H9 (cell line): ENCODE measurements at regions not wholly inside any gene's neighbourhood (a gene's known extent, or its start where the extent isn't known, plus 50 kb on each side); places are given as distances from the start of the nearest gene placed in this dataset.

Source experiments
- DNase-seq: peaks from one replicate; pipeline ENCODE4 v3.0.0-alpha.2; 2017
- H2AFZ ChIP-seq: one replicate; pipeline ENCODE4 v1.6.1; 2013; ENCODE audit warnings: mild to moderate bottlenecking, low read length, control low read depth, moderate library complexity
- H2AK5ac ChIP-seq: 2 replicates; pipeline ENCODE4 v1.6.1; 2013; ENCODE audit warnings: low read length, control low read depth, mixed read lengths; ENCODE audit not compliant: insufficient read length
- H2BK120ac ChIP-seq: one replicate; pipeline ENCODE4 v1.6.1; 2013; ENCODE audit warnings: low read depth, mild to moderate bottlenecking, low read length, control low read depth, inconsistent platforms; ENCODE audit not compliant: poor library complexity, severe bottlenecking
- H2BK12ac ChIP-seq: 2 replicates; pipeline ENCODE4 v1.6.1; 2013; ENCODE audit warnings: low read length, control low read depth, mixed read lengths, low read depth; ENCODE audit not compliant: insufficient read length
- H2BK15ac ChIP-seq: 2 replicates; pipeline ENCODE4 v1.6.1; 2013; ENCODE audit warnings: low read depth, low read length, control low read depth
- H2BK20ac ChIP-seq: one replicate; pipeline ENCODE4 v1.6.1; 2013; ENCODE audit warnings: low read depth, mild to moderate bottlenecking, low read length, control low read depth, inconsistent platforms; ENCODE audit not compliant: poor library complexity, severe bottlenecking
- H2BK5ac ChIP-seq: 2 replicates; pipeline ENCODE4 v1.6.1; 2013; ENCODE audit warnings: low read length, control low read depth, mixed read lengths; ENCODE audit not compliant: insufficient read length
- H3K14ac ChIP-seq: 2 replicates; pipeline ENCODE4 v1.6.1; 2013; ENCODE audit warnings: low read length, control low read depth; ENCODE audit not compliant: insufficient read depth
- H3K18ac ChIP-seq: 2 replicates; pipeline ENCODE4 v1.6.1; 2013; ENCODE audit warnings: low read depth, mild to moderate bottlenecking, mixed read lengths, low read length, control low read depth; ENCODE audit not compliant: insufficient read length
- H3K23ac ChIP-seq: 2 replicates; pipeline ENCODE4 v1.6.1; 2013; ENCODE audit warnings: low read length, control low read depth, mixed read lengths, low read depth; ENCODE audit not compliant: insufficient read length
- H3K23me2 ChIP-seq: 2 replicates; pipeline ENCODE4 v1.6.1; 2013; ENCODE audit warnings: low read depth, mild to moderate bottlenecking, mixed read lengths, low read length, control low read depth; ENCODE audit not compliant: insufficient read length, poor library complexity, severe bottlenecking
- H3K27ac ChIP-seq: 2 replicates; pipeline ENCODE4 v1.5.1; 2013; ENCODE audit warnings: low read length, control low read depth, mixed read lengths, low read depth; ENCODE audit not compliant: insufficient read length
- H3K27me3 ChIP-seq: 2 replicates; pipeline ENCODE4 v1.6.1; 2013; ENCODE audit warnings: low read length, control low read depth, inconsistent platforms; ENCODE audit not compliant: insufficient read depth
- H3K4ac ChIP-seq: 2 replicates; pipeline ENCODE4 v1.6.1; 2013; ENCODE audit warnings: low read depth, mild to moderate bottlenecking, control low read depth, inconsistent platforms, low read length, moderate library complexity
- H3K4me1 ChIP-seq: 2 replicates; pipeline ENCODE4 v1.6.1; 2013; ENCODE audit warnings: low read length, control low read depth, inconsistent platforms; ENCODE audit not compliant: insufficient read depth
- H3K4me2 ChIP-seq: 2 replicates; pipeline ENCODE4 v1.6.1; 2013; ENCODE audit warnings: low read length, control low read depth, mixed read lengths; ENCODE audit not compliant: insufficient read length, insufficient read depth
- H3K56ac ChIP-seq: 2 replicates; pipeline ENCODE4 v1.6.1; 2013; ENCODE audit warnings: low read depth, mild to moderate bottlenecking, mixed read lengths, low read length, control low read depth; ENCODE audit not compliant: insufficient read length
- H3K79me1 ChIP-seq: 2 replicates; pipeline ENCODE4 v1.6.1; 2013; ENCODE audit warnings: low read depth, mild to moderate bottlenecking, moderate library complexity, low read length, control low read depth, inconsistent platforms; ENCODE audit not compliant: insufficient read depth, poor library complexity, severe bottlenecking
- H3K79me2 ChIP-seq: 2 replicates; pipeline ENCODE4 v1.6.1; 2013; ENCODE audit warnings: low read length, control low read depth, inconsistent platforms; ENCODE audit not compliant: insufficient read depth
- H3K9ac ChIP-seq: 2 replicates; pipeline ENCODE4 v1.6.1; 2013; ENCODE audit warnings: low read length, control low read depth, mixed read lengths; ENCODE audit not compliant: insufficient read length; ENCODE audit errors: extremely low read depth
- H3K9me3 ChIP-seq: one replicate; pipeline ENCODE4 v1.6.1; 2013; ENCODE audit warnings: low read depth, low read length, inconsistent platforms; ENCODE audit not compliant: control insufficient read depth
- H3T11ph ChIP-seq: one replicate; pipeline ENCODE4 v1.6.1; 2013; ENCODE audit warnings: mild to moderate bottlenecking, low read length, control low read depth, inconsistent platforms
- H4K20me1 ChIP-seq: one replicate; pipeline ENCODE4 v1.6.1; 2013; ENCODE audit not compliant: control insufficient read depth, insufficient read length, insufficient read depth
- H4K5ac ChIP-seq: 2 replicates; pipeline ENCODE4 v1.6.1; 2013; ENCODE audit warnings: low read depth, mild to moderate bottlenecking, mixed read lengths, low read length, control low read depth; ENCODE audit not compliant: insufficient read length
- H4K8ac ChIP-seq: replicated peaks from 2 replicates; pipeline ENCODE4 v1.6.1; 2013; ENCODE audit warnings: low read length, control low read depth, mixed read lengths, low read depth; ENCODE audit not compliant: insufficient read length
- H4K91ac ChIP-seq: 2 replicates; pipeline ENCODE4 v1.6.1; 2013; ENCODE audit warnings: low read depth, mild to moderate bottlenecking, moderate library complexity, mixed read lengths, low read length, control low read depth; ENCODE audit not compliant: insufficient read length
- H3K27ac Mint-ChIP-seq, 3 experiments: 2 replicates in 2 of 3; 3 replicates in 1 of 3; pipeline ENCODE4 v1.8.0; 2020 to 2021; ENCODE audit warnings: mixed read lengths in 3 of 3, mild to moderate bottlenecking in 1 of 3, moderate library complexity in 1 of 3
- H3K27me3 Mint-ChIP-seq: 2 replicates; pipeline ENCODE4 v1.8.0; 2021; ENCODE audit warnings: low read depth, mild to moderate bottlenecking, moderate library complexity, mixed read lengths
- H3K36me3 Mint-ChIP-seq, 3 experiments: 2 replicates in 2 of 3; 3 replicates in 1 of 3; pipeline ENCODE4 v1.8.0; 2020 to 2021; ENCODE audit warnings: low read depth in 3 of 3, mixed read lengths in 3 of 3; ENCODE audit not compliant: insufficient read depth in 1 of 3
- H3K4me1 Mint-ChIP-seq, 2 experiments: 2 replicates each; pipeline ENCODE4 v1.8.0; 2020; ENCODE audit warnings: mixed read lengths in 2 of 2
- H3K4me3 Mint-ChIP-seq, 2 experiments: 2 replicates in 1 of 2; 3 replicates in 1 of 2; pipeline ENCODE4 v1.8.0; 2020 to 2021; ENCODE audit warnings: mild to moderate bottlenecking in 2 of 2, mixed read lengths in 2 of 2, moderate library complexity in 1 of 2
- H3K9me3 Mint-ChIP-seq, 2 experiments: 2 replicates in 1 of 2; 3 replicates in 1 of 2; pipeline ENCODE4 v1.8.0; 2020; ENCODE audit warnings: mild to moderate bottlenecking in 2 of 2, mixed read lengths in 2 of 2, moderate library complexity in 1 of 2
- WGBS: extraction: QIAGEN DNeasy Blood & Tissue Kit; methylation state at CpG from one replicate; pipeline ENCODE4 v1.1.7; 2013; ENCODE audit warnings: missing lambda C conversion rate, low lambda C conversion rate, mixed read lengths; ENCODE audit not compliant: insufficient read length; ENCODE audit errors: extremely low coverage; 5-methylcytosine and 5-hydroxymethylcytosine counted together
- TF ChIP-seq, protein P1 (sequence below): fragments of 200-600 bp; sonication (generic); conservative IDR thresholded peaks from 3 replicates; pipeline ENCODE4 v1.8.0; 2021; ENCODE audit warnings: antibody characterized with exemption, mild to moderate bottlenecking

DNA sequence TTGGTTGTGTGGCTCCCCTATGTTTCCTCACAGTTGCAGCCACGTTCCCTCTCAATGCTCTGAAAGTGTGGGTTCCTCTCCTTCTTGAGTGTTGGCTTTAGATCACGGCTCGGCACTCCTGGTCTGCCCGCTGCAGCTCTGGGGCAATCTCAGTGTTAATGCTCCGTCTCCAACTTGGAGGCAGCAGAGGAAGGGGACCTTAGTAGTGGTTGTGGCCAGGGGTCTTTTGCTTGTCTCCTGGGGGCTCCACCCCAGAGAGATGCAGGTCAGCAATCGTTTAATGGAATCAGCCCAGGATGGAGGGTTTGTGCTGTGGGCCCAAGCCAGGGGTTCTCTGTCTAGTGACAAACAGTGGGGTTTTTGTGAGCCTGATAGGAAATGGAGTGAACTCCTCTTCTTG is 849.4 kb upstream of the DIAPH2 start:
- H2BK120ac ChIP-seq, result no peak overlapping the region
- no peak for DNase-seq
- no peak overlapping the region for H2AK5ac ChIP-seq
- H2AFZ ChIP-seq, result no peak overlapping the region
- no peak overlapping the region for H3K9ac ChIP-seq
- no peaks in the 10 kb centered on the region for H3K9me3 ChIP-seq
- no peak overlapping the region for H3K18ac ChIP-seq
- no peak overlapping the region; a peak in 1 of 7 replicates for H3K27ac Mint-ChIP-seq
- no peak overlapping the region for H3K27ac ChIP-seq
- no CpG with 5 or more reads among the region's 6 CpGs for WGBS
- H2BK20ac ChIP-seq, result no peak overlapping the region
- no peak overlapping the region for H3K56ac ChIP-seq
- H3K4me1 Mint-ChIP-seq, result 0 out of 4 replicates have a peak, but pooled peaks cover 0 to 4% of the 10 kb centered on the region in 2 experiments
- no peak overlapping the region for H3K4ac ChIP-seq
- H3K4me2 ChIP-seq, result no peak overlapping the region
- no peak overlapping the region for H3K23ac ChIP-seq
- no peak overlapping the region for H3K4me3 Mint-ChIP-seq
- no peak overlapping the region for H3K14ac ChIP-seq
- H3K27me3 ChIP-seq, result no peaks in the 10 kb centered on the region
- H4K20me1 ChIP-seq, result no peaks in the 10 kb centered on the region
- H3K23me2 ChIP-seq, result no peaks in the 10 kb centered on the region
- H3K79me2 ChIP-seq, result no peaks in the 10 kb centered on the region
- peaks cover 3 to 5% of the 10 kb centered on the region in 2 experiments; a peak in 3 of 5 replicates for H3K9me3 Mint-ChIP-seq
- H3K79me1 ChIP-seq, result no peaks in the 10 kb centered on the region
- H2BK5ac ChIP-seq, result no peak overlapping the region
- H2BK12ac ChIP-seq, result no peak overlapping the region
- no peak overlapping the region for H4K5ac ChIP-seq
- H4K91ac ChIP-seq, result no peak overlapping the region
- TF ChIP-seq, protein P1, sequence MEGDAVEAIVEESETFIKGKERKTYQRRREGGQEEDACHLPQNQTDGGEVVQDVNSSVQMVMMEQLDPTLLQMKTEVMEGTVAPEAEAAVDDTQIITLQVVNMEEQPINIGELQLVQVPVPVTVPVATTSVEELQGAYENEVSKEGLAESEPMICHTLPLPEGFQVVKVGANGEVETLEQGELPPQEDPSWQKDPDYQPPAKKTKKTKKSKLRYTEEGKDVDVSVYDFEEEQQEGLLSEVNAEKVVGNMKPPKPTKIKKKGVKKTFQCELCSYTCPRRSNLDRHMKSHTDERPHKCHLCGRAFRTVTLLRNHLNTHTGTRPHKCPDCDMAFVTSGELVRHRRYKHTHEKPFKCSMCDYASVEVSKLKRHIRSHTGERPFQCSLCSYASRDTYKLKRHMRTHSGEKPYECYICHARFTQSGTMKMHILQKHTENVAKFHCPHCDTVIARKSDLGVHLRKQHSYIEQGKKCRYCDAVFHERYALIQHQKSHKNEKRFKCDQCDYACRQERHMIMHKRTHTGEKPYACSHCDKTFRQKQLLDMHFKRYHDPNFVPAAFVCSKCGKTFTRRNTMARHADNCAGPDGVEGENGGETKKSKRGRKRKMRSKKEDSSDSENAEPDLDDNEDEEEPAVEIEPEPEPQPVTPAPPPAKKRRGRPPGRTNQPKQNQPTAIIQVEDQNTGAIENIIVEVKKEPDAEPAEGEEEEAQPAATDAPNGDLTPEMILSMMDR, result no peak
- no peak overlapping the region for H4K8ac ChIP-seq
- H3K36me3 Mint-ChIP-seq, result peaks cover 0 to 4% (median 0%) of the 10 kb centered on the region in 3 experiments; a peak in 3 of 7 replicates
- H3K4me1 ChIP-seq, result no peaks in the 10 kb centered on the region
- peaks cover 3% of the 10 kb centered on the region; the same call in 1 of the 2 replicates for H3K27me3 Mint-ChIP-seq
- no peak overlapping the region for H3T11ph ChIP-seq
- H2BK15ac ChIP-seq, result no peak overlapping the region
